Smooth muscle cell (in vitro differentiated cells): ENCODE measurements at regions not wholly inside any gene's neighbourhood (a gene's known extent, or its start where the extent isn't known, plus 50 kb on each side); places are given as distances from the start of the nearest gene placed in this dataset.
"Not testable (repeated sequence)": the region's sequence is repeated elsewhere in the genome, so short reads cannot be mapped to it uniquely, and the experiment has no call there.

Experiments used
- DNase-seq: peaks from one replicate; lab custom pipeline; 2025; ENCODE audit not compliant: unreplicated experiment; lab: John Stamatoyannopoulos, UW
- H2AFZ ChIP-seq: fragments of 200-600 bp; sonication (generic); 2 replicates; pipeline ENCODE4 v1.6.0; 2016; ENCODE audit warnings: antibody characterized with exemption, low read depth, mild to moderate bottlenecking
- H3F3A ChIP-seq: fragments of 200-600 bp; sonication (generic); 2 replicates; pipeline ENCODE4 v1.6.0; 2017; ENCODE audit warnings: antibody characterized with exemption, low read depth
- H3K27ac ChIP-seq: fragments of 200-600 bp; sonication (generic); 2 replicates; pipeline ENCODE4 v1.5.1; 2016; ENCODE audit warnings: low read depth, mild to moderate bottlenecking
- H3K27me3 ChIP-seq: fragments of 200-600 bp; sonication (generic); 2 replicates; pipeline ENCODE4 v1.6.1; 2016; ENCODE audit warnings: low read depth, mild to moderate bottlenecking
- H3K36me3 ChIP-seq: fragments of 200-600 bp; sonication (generic); 2 replicates; pipeline ENCODE4 v1.5.1; 2016; ENCODE audit warnings: low read depth
- H3K4me1 ChIP-seq: fragments of 200-600 bp; sonication (generic); 2 replicates; pipeline ENCODE4 v1.5.1; 2016; ENCODE audit warnings: low read depth
- H3K4me2 ChIP-seq: fragments of 200-600 bp; sonication (generic); 2 replicates; pipeline ENCODE4 v1.6.0; 2016; ENCODE audit warnings: mild to moderate bottlenecking
- H3K4me3 ChIP-seq: fragments of 200-600 bp; sonication (generic); 2 replicates; pipeline ENCODE4 v1.5.1; 2016; ENCODE audit warnings: mild to moderate bottlenecking
- H3K79me2 ChIP-seq: fragments of 200-600 bp; sonication (generic); 2 replicates; pipeline ENCODE4 v1.6.0; 2016; ENCODE audit warnings: low read depth, mild to moderate bottlenecking
- H3K9ac ChIP-seq: fragments of 200-600 bp; sonication (generic); 2 replicates; pipeline ENCODE4 v1.6.0; 2016; ENCODE audit warnings: low read depth
- H3K9me3 ChIP-seq: fragments of 200-600 bp; sonication (generic); replicated peaks from 2 replicates; pipeline ENCODE4 v1.5.1; 2016; ENCODE audit warnings: low read depth
- H4K20me1 ChIP-seq: fragments of 200-600 bp; sonication (generic); 2 replicates; pipeline ENCODE4 v1.6.0; 2016; ENCODE audit warnings: low read depth
- CTCF ChIP-seq: fragments of 200-600 bp; sonication (generic); IDR thresholded peaks from 2 replicates; pipeline ENCODE4 v1.5.1; 2017; ENCODE audit warnings: borderline replicate concordance, mild to moderate bottlenecking, antibody characterized with exemption; ENCODE audit not compliant: insufficient read depth, poor library complexity, severe bottlenecking
- WGBS: methylation state at CpG from one replicate; pipeline ENCODE4 v1.1.7; 2016; ENCODE audit warnings: low lambda C conversion rate; 5-methylcytosine and 5-hydroxymethylcytosine counted together

- H3K79me2 ChIP-seq, H3K4me3 ChIP-seq, H3K36me3 ChIP-seq, H2AFZ ChIP-seq, H3K9ac ChIP-seq, H3K27me3 ChIP-seq, DNase-seq, H3K4me2 ChIP-seq, H3K27ac ChIP-seq, H3K4me1 ChIP-seq, H4K20me1 ChIP-seq, H3K9me3 ChIP-seq, H3F3A ChIP-seq: not testable (repeated sequence)
- WGBS = 57% methylated on average over 3 of the region's 3 CpGs
These were observed 114.6 kb upstream of the PABPC3 start for GRCh38 chr13:24981181-24981803.

GRCh38 chr13:24982333-24982999 is 113.5 kb upstream of the PABPC3 start:
- Histone ChIP-seq H3K4me1 (no peaks in the 10 kb centered on the region), H3K9me3 (no peaks in the 10 kb centered on the region), H3K4me2 (no peak overlapping the region), H2AFZ (no peak overlapping the region), H3K9ac (no peak overlapping the region), H3K79me2 (no peaks in the 10 kb centered on the region), H3K27ac (no peak overlapping the region), H4K20me1 (no peaks in the 10 kb centered on the region), H3K27me3 (no peaks in the 10 kb centered on the region), H3F3A (no peaks in the 10 kb centered on the region), H3K4me3 (no peak overlapping the region), H3K36me3 (no peaks in the 10 kb centered on the region)
- 75% methylated on average over 11 of the region's 11 CpGs for WGBS
- TF ChIP-seq CTCF = no peak
- no peak for DNase-seq

GRCh38 chr13:24983094-24983493 is 112.8 kb upstream of the PABPC3 start:
- no peak overlapping the region for H3K4me2 ChIP-seq
- H3K27ac ChIP-seq = no peak overlapping the region
- H3K9ac ChIP-seq = no peak overlapping the region
- no peak for TF ChIP-seq CTCF
- no peaks in the 10 kb centered on the region for H3F3A ChIP-seq
- H3K79me2 ChIP-seq = no peaks in the 10 kb centered on the region
- H3K4me1 ChIP-seq = no peaks in the 10 kb centered on the region
- no peak overlapping the region for H3K4me3 ChIP-seq
- H3K36me3 ChIP-seq = no peaks in the 10 kb centered on the region
- WGBS = 86% methylated on average over 8 of the region's 8 CpGs
- no peak overlapping the region for H2AFZ ChIP-seq
- no peak for DNase-seq
- no peaks in the 10 kb centered on the region for H4K20me1 ChIP-seq
- no peaks in the 10 kb centered on the region for H3K9me3 ChIP-seq
- H3K27me3 ChIP-seq = peaks cover 2% of the 10 kb centered on the region

- H3K36me3 ChIP-seq = no peaks in the 10 kb centered on the region
- no peaks in the 10 kb centered on the region for H3F3A ChIP-seq
- H3K4me2 ChIP-seq = no peak overlapping the region
- no peak overlapping the region for H3K27ac ChIP-seq
- H3K79me2 ChIP-seq = no peaks in the 10 kb centered on the region
- no peak for TF ChIP-seq CTCF
- H4K20me1 ChIP-seq = no peaks in the 10 kb centered on the region
- no peak overlapping the region for H3K4me3 ChIP-seq
- no peak overlapping the region for H3K9ac ChIP-seq
- no peaks in the 10 kb centered on the region for H3K9me3 ChIP-seq
- WGBS = 83% methylated on average over 5 of the region's 5 CpGs
- no peaks in the 10 kb centered on the region for H3K4me1 ChIP-seq
- peaks cover 6% of the 10 kb centered on the region for H3K27me3 ChIP-seq
- no peak for DNase-seq
- H2AFZ ChIP-seq = no peak overlapping the region
These were observed 111.8 kb upstream of the PABPC3 start for GRCh38 chr13:24984134-24984533.
